WTC11 (cell line): ENCODE measurements at regions not wholly inside any gene's neighbourhood (a gene's known extent, or its start where the extent isn't known, plus 50 kb on each side); places are given as distances from the start of the nearest gene placed in this dataset.
A peak's percentile ranks its signal among the peaks of the same experiment; 100 is the strongest.

Experiments used
- ATAC-seq: fragments of 200-7000 bp; cut with Tn5 transposase; 2 replicates; pipeline ENCODE4 v1.10.0; 2021; ENCODE audit warnings: mild to moderate bottlenecking, moderate library complexity
- CTCF ChIA-PET: fragments of 300-600 bp; sonication (Branson Sonifier 250); formaldehyde crosslinking; loops from one replicate; lab custom pipeline; 2021; ENCODE audit warnings: antibody characterized with exemption; lab: Charles Lee
- POLR2A ChIA-PET: fragments of 350-600 bp; sonication (Branson Sonifier 250); formaldehyde crosslinking; loops from one replicate; lab custom pipeline; 2021; ENCODE audit warnings: antibody characterized with exemption; lab: Charles Lee
- DNase-seq: peaks from one replicate; pipeline ENCODE4 v3.0.0; 2021; ENCODE audit warnings: low spot score
- H3K27ac Mint-ChIP-seq: 2 replicates; pipeline ENCODE4 v1.8.0; 2021; ENCODE audit warnings: mixed read lengths
- H3K27me3 Mint-ChIP-seq: 2 replicates; pipeline ENCODE4 v1.8.0; 2021; ENCODE audit warnings: low read depth, mild to moderate bottlenecking, moderate library complexity, mixed read lengths
- H3K36me3 Mint-ChIP-seq: 2 replicates; pipeline ENCODE4 v1.8.0; 2021; ENCODE audit warnings: mixed read lengths
- H3K4me1 Mint-ChIP-seq: 2 replicates; pipeline ENCODE4 v1.8.0; 2022; ENCODE audit warnings: mixed read lengths
- H3K4me3 Mint-ChIP-seq: 2 replicates; pipeline ENCODE4 v1.8.0; 2021; ENCODE audit warnings: mild to moderate bottlenecking, moderate library complexity, mixed read lengths
- H3K9me3 Mint-ChIP-seq: 2 replicates; pipeline ENCODE4 v1.8.0; 2021; ENCODE audit warnings: mixed read lengths
- ETV6 ChIP-seq: sonication (generic); formaldehyde crosslinking; IDR thresholded peaks from 2 replicates; pipeline ENCODE4 v1.8.1; 2022; ENCODE audit warnings: mild to moderate bottlenecking, missing genetic modification reagents
- FOXK1 ChIP-seq: sonication (generic); formaldehyde crosslinking; IDR thresholded peaks from 2 replicates; pipeline ENCODE4 v1.8.0; 2022; ENCODE audit warnings: mild to moderate bottlenecking, moderate library complexity, missing genetic modification reagents
- GRHL2 ChIP-seq: fragments of 250-450 bp; sonication (Bioruptor Pico); IDR thresholded peaks from 2 replicates; pipeline ENCODE4 v1.8.0; 2022; ENCODE audit warnings: mild to moderate bottlenecking, moderate library complexity; ENCODE audit not compliant: insufficient replicate concordance, severe bottlenecking
- HMGA2 ChIP-seq: fragments of 250-450 bp; sonication (Bioruptor Pico); IDR thresholded peaks from 2 replicates; pipeline ENCODE4 v1.4.0; 2021; ENCODE audit warnings: mild to moderate bottlenecking, moderate library complexity
- MYBL2 ChIP-seq: sonication (generic); formaldehyde crosslinking; IDR thresholded peaks from 2 replicates; pipeline ENCODE4 v1.8.1; 2023; ENCODE audit warnings: mild to moderate bottlenecking, moderate library complexity, missing genetic modification reagents
- NFE2L1 ChIP-seq: sonication (generic); formaldehyde crosslinking; IDR thresholded peaks from 2 replicates; pipeline ENCODE4 v1.8.1; 2023; ENCODE audit warnings: missing genetic modification reagents
- PRRX2 ChIP-seq: fragments of 250-450 bp; sonication (Bioruptor Pico); IDR thresholded peaks from 2 replicates; pipeline ENCODE4 v1.8.0; 2021; ENCODE audit warnings: mild to moderate bottlenecking
- SMAD3 ChIP-seq: sonication (generic); formaldehyde crosslinking; IDR thresholded peaks from 2 replicates; pipeline ENCODE4 v1.8.0; 2022; ENCODE audit warnings: missing genetic modification reagents, mild to moderate bottlenecking, borderline replicate concordance
- SOX15 ChIP-seq: fragments of 250-450 bp; sonication (Bioruptor Pico); IDR thresholded peaks from 2 replicates; pipeline ENCODE4 v1.9.0; 2021; ENCODE audit warnings: mild to moderate bottlenecking
- ZNF232 ChIP-seq: sonication (generic); formaldehyde crosslinking; IDR thresholded peaks from 2 replicates; pipeline ENCODE4 v1.8.0; 2022; ENCODE audit warnings: mild to moderate bottlenecking, missing genetic modification reagents
- ZNF416 ChIP-seq: fragments of 250-450 bp; sonication (Bioruptor Pico); IDR thresholded peaks from 2 replicates; pipeline ENCODE4 v1.9.0; 2021; ENCODE audit warnings: mild to moderate bottlenecking, inconsistent platforms
- ZNF671 ChIP-seq: fragments of 250-450 bp; sonication (Bioruptor Pico); IDR thresholded peaks from 2 replicates; pipeline ENCODE4 v1.8.0; 2021; ENCODE audit warnings: mild to moderate bottlenecking
- TF ChIP-seq, protein P1 (sequence below): fragments of 250-450 bp; sonication (Bioruptor Pico); IDR thresholded peaks from 2 replicates; pipeline ENCODE4 v1.8.0; 2021; ENCODE audit warnings: mild to moderate bottlenecking
- TF ChIP-seq, protein P2 (sequence below): sonication (generic); formaldehyde crosslinking; IDR thresholded peaks from 2 replicates; pipeline ENCODE4 v1.8.0; 2022; ENCODE audit warnings: mild to moderate bottlenecking, missing genetic modification reagents
- TF ChIP-seq, protein P3 (sequence below): sonication (generic); formaldehyde crosslinking; IDR thresholded peaks from 2 replicates; pipeline ENCODE4 v1.8.1; 2022; ENCODE audit warnings: low read depth, mild to moderate bottlenecking, moderate library complexity, missing genetic modification reagents, borderline replicate concordance
- TF ChIP-seq, protein P4 (sequence below): sonication (generic); formaldehyde crosslinking; IDR thresholded peaks from 2 replicates; pipeline ENCODE4 v1.8.1; 2022; ENCODE audit warnings: missing genetic modification reagents, borderline replicate concordance
- TF ChIP-seq, protein P5 (sequence below): sonication (generic); formaldehyde crosslinking; IDR thresholded peaks from 2 replicates; pipeline ENCODE4 v1.8.0; 2023; ENCODE audit warnings: mild to moderate bottlenecking, missing genetic modification reagents
- TF ChIP-seq, protein P6 (sequence below): sonication (generic); formaldehyde crosslinking; IDR thresholded peaks from 2 replicates; pipeline ENCODE4 v1.8.0; 2022; ENCODE audit warnings: mild to moderate bottlenecking, missing genetic modification reagents
- TF ChIP-seq, protein P7 (sequence below): sonication (generic); formaldehyde crosslinking; IDR thresholded peaks from 2 replicates; pipeline ENCODE4 v1.8.1; 2023; ENCODE audit warnings: mild to moderate bottlenecking, missing genetic modification reagents, moderate library complexity

DNA sequence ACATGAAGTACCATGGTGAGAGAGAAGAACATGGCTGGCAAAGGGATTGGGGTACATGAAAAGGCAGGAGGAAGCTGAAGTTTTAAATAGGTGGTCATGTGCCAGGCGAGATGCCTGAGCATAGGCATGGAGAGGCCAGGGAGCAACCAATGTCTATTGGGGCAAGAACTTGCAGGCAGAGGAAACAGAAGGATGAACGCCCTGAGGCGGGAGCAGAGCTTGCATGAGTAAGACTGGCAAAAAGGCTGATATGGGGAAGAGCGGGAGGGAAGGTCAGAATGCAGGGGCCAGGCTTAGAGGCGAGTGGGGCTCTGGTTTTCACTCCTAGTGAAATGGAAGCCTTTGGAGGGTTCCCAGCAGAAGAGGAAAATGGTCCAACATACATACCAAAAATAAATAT lies 52.5 kb upstream of the VSTM5 start:
- ATAC-seq: no peak
- Mint-ChIP-seq H3K9me3 (peaks cover 20% of the 10 kb centered on the region), H3K4me1 (peaks cover 5% of the 10 kb centered on the region; the same call in 1 of the 2 replicates), H3K4me3 (no peak overlapping the region), H3K36me3 (no peaks in the 10 kb centered on the region), H3K27me3 (peaks cover 8% of the 10 kb centered on the region), H3K27ac (no peak overlapping the region)
- no peak for DNase-seq
- POLR2A ChIA-PET: no interaction called here
- TF ChIP-seq FOXK1 (CRISPR knock-in tag) (no peak), NFE2L1 (CRISPR knock-in tag) (no peak), SMAD3 (CRISPR knock-in tag) (no peak), ETV6 (CRISPR knock-in tag) (no peak), SOX15 (CRISPR knock-in tag) (no peak)
- TF ChIP-seq, protein P1, sequence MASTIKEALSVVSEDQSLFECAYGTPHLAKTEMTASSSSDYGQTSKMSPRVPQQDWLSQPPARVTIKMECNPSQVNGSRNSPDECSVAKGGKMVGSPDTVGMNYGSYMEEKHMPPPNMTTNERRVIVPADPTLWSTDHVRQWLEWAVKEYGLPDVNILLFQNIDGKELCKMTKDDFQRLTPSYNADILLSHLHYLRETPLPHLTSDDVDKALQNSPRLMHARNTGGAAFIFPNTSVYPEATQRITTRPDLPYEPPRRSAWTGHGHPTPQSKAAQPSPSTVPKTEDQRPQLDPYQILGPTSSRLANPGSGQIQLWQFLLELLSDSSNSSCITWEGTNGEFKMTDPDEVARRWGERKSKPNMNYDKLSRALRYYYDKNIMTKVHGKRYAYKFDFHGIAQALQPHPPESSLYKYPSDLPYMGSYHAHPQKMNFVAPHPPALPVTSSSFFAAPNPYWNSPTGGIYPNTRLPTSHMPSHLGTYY: no peak
- TF ChIP-seq, protein P2, sequence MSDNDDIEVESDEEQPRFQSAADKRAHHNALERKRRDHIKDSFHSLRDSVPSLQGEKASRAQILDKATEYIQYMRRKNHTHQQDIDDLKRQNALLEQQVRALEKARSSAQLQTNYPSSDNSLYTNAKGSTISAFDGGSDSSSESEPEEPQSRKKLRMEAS (CRISPR knock-in tag): no peak
- TF ChIP-seq, protein P3, sequence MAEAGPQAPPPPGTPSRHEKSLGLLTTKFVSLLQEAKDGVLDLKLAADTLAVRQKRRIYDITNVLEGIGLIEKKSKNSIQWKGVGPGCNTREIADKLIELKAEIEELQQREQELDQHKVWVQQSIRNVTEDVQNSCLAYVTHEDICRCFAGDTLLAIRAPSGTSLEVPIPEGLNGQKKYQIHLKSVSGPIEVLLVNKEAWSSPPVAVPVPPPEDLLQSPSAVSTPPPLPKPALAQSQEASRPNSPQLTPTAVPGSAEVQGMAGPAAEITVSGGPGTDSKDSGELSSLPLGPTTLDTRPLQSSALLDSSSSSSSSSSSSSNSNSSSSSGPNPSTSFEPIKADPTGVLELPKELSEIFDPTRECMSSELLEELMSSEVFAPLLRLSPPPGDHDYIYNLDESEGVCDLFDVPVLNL (CRISPR knock-in tag): no peak
- CTCF ChIA-PET: interaction anchor here (1.0 to 2.2 kb wide), 4 partner anchors 7 to 516 kb away, joined by 3 to 27 read pairs (median 4); no protein-coding TSS in a partner anchor

DNA sequence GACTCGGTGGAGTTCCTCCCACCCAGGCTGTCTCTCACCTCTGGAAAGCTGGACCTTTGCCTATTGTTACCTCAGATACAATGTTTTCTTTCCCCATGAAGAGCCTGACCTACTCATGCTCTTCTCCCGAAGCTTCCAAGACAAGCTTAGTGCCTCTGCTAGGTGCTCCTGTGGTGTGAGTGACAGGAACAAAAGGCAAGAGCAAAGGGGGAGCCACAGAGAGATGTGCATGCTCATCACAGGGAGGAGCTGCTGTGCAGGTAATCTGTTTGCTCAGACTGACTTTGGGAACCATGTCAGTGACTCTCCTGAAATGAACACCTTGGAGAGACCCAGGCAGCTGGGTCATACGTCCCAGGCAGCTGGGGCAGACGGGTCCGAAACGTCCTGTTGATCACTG lies 53.6 kb upstream of the VSTM5 start:
- no peak overlapping the region for H3K4me3 Mint-ChIP-seq
- ChIA-PET POLR2A (no interaction called here), CTCF (interaction anchor here (1.0 to 2.2 kb wide), 7 partner anchors 9 to 515 kb away, joined by 3 to 27 read pairs (median 3); no protein-coding TSS in a partner anchor)
- H3K36me3 Mint-ChIP-seq: no peaks in the 10 kb centered on the region
- peaks cover 5% of the 10 kb centered on the region; the same call in 1 of the 2 replicates for H3K4me1 Mint-ChIP-seq
- DNase-seq (no peak), ATAC-seq (peak; percentile 78)
- no peak overlapping the region for H3K27ac Mint-ChIP-seq
- no peak for TF ChIP-seq PRRX2
- TF ChIP-seq, protein P4, sequence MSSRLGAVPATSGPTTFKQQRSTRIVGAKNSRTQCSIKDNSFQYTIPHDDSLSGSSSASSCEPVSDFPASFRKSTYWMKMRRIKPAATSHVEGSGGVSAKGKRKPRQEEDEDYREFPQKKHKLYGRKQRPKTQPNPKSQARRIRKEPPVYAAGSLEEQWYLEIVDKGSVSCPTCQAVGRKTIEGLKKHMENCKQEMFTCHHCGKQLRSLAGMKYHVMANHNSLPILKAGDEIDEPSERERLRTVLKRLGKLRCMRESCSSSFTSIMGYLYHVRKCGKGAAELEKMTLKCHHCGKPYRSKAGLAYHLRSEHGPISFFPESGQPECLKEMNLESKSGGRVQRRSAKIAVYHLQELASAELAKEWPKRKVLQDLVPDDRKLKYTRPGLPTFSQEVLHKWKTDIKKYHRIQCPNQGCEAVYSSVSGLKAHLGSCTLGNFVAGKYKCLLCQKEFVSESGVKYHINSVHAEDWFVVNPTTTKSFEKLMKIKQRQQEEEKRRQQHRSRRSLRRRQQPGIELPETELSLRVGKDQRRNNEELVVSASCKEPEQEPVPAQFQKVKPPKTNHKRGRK (CRISPR knock-in tag): no peak
- TF ChIP-seq, all 79 proteins: peak for 0
- H3K9me3 Mint-ChIP-seq: peaks cover 15% of the 10 kb centered on the region
- peaks cover 8% of the 10 kb centered on the region for H3K27me3 Mint-ChIP-seq

DNA sequence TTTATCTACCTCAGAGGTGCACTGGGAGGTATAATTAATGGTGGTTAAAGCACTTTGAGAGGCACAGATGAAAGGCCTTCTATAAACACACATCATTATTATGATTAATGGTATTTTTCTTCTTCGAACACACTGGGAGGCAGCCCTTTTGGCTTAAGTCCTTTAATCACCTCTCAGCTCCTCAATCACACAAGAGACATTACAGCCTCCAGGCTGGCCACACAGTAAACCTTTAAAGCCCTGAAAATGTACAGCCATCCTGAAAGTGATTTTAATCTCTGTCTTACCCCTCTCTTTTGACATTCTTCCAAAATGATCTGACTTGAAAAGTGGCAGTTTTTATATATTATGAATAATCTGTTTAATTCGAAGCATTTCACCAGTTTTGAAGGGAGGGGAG lies 54.3 kb upstream of the VSTM5 start:
- Mint-ChIP-seq H3K4me1 (peaks cover 5% of the 10 kb centered on the region; the same call in 1 of the 2 replicates), H3K27ac (no peak overlapping the region), H3K9me3 (peaks cover 12% of the 10 kb centered on the region), H3K4me3 (no peak overlapping the region), H3K27me3 (peaks cover 2% of the 10 kb centered on the region; the same call in 1 of the 2 replicates), H3K36me3 (no peaks in the 10 kb centered on the region)
- no peak for DNase-seq
- no peak for ATAC-seq
- CTCF ChIA-PET: interaction anchor here (0.6 to 2.2 kb wide), 6 partner anchors 9 to 279 kb away, joined by 3 to 27 read pairs (median 4); no protein-coding TSS in a partner anchor
- POLR2A ChIA-PET: no interaction called here
- TF ChIP-seq HMGA2 (CRISPR knock-in tag) (no peak), MYBL2 (CRISPR knock-in tag) (no peak), GRHL2 (CRISPR knock-in tag) (no peak), ZNF671 (CRISPR knock-in tag) (no peak), ZNF232 (CRISPR knock-in tag) (no peak), SMAD3 (CRISPR knock-in tag) (no peak), ZNF416 (no peak)
- TF ChIP-seq, protein P5, sequence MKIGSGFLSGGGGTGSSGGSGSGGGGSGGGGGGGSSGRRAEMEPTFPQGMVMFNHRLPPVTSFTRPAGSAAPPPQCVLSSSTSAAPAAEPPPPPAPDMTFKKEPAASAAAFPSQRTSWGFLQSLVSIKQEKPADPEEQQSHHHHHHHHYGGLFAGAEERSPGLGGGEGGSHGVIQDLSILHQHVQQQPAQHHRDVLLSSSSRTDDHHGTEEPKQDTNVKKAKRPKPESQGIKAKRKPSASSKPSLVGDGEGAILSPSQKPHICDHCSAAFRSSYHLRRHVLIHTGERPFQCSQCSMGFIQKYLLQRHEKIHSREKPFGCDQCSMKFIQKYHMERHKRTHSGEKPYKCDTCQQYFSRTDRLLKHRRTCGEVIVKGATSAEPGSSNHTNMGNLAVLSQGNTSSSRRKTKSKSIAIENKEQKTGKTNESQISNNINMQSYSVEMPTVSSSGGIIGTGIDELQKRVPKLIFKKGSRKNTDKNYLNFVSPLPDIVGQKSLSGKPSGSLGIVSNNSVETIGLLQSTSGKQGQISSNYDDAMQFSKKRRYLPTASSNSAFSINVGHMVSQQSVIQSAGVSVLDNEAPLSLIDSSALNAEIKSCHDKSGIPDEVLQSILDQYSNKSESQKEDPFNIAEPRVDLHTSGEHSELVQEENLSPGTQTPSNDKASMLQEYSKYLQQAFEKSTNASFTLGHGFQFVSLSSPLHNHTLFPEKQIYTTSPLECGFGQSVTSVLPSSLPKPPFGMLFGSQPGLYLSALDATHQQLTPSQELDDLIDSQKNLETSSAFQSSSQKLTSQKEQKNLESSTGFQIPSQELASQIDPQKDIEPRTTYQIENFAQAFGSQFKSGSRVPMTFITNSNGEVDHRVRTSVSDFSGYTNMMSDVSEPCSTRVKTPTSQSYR: no peak
- TF ChIP-seq, protein P6, sequence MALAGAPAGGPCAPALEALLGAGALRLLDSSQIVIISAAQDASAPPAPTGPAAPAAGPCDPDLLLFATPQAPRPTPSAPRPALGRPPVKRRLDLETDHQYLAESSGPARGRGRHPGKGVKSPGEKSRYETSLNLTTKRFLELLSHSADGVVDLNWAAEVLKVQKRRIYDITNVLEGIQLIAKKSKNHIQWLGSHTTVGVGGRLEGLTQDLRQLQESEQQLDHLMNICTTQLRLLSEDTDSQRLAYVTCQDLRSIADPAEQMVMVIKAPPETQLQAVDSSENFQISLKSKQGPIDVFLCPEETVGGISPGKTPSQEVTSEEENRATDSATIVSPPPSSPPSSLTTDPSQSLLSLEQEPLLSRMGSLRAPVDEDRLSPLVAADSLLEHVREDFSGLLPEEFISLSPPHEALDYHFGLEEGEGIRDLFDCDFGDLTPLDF: no peak
- TF ChIP-seq, protein P7, sequence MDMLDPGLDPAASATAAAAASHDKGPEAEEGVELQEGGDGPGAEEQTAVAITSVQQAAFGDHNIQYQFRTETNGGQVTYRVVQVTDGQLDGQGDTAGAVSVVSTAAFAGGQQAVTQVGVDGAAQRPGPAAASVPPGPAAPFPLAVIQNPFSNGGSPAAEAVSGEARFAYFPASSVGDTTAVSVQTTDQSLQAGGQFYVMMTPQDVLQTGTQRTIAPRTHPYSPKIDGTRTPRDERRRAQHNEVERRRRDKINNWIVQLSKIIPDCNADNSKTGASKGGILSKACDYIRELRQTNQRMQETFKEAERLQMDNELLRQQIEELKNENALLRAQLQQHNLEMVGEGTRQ (CRISPR knock-in tag): no peak
